Germinal center (tissue), 1 donor: ENCODE measurements at regions not wholly inside any gene's neighbourhood (a gene's known extent, or its start where the extent isn't known, plus 50 kb on each side); places are given as distances from the start of the nearest gene placed in this dataset.

Experiments used
- DNase-seq: peaks from one replicate; pipeline ENCODE4 v3.0.0; 2012; ENCODE audit warnings: mixed read lengths, low spot score

DNA sequence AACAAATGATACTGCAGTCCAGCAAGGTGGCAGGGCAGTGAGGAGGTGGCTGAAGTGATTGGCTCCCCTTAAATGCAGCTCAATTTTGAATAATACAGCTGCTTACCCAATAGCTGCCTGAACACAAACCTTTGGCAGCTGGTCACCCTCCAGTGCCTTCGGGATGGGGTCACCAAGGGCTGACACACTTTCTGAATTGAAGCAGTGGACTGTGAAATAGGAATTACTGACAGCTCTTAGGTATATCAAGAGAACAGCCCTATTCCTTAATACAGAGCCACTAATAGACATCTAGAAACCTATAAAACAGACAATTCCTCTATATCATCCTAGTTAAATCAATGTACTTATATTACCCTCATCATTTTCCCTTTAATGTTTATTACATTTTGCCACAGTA lies 474.2 kb upstream of the KIRREL3 start:
- DNase-seq: no peak

DNA sequence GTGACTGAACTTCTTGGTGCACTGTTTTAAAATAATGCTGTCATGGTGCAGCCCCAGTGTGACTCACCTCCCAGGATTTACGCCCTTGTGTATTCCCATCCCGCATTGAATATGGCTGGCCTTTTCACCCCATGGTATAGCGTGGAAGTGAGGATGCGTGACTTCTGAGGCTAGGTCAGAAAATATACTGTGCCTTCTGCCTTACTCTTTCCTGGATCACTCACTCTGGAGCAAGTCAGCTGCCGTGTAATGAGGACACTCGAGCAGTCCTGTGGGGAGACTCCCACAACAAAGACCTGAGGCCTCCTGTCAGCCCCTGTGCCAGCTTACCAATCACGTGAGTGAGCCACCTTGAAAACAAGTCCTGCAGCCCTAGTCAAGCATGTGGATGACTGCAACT lies 471.9 kb upstream of the KIRREL3 start:
- DNase-seq: no peak

DNA sequence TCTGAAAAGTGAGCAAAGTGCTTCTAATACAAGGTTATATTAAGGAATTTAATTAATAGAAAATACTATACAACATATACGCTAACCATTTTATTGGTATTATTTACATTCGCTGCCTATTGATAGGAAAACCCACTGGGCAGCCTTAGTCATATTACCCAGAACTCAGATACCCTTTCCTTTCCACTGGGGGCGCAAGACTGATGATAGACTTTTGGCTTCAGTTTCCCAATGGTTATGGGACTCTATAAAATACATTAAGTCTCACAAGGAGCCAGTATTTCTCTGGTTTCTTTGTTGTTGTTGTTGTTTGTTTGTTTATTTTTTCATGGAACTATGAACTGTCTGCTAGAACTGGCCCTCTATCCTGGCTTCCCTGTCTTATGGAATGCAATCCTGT lies 471.1 kb upstream of the KIRREL3 start:
- DNase-seq: no peak

DNA sequence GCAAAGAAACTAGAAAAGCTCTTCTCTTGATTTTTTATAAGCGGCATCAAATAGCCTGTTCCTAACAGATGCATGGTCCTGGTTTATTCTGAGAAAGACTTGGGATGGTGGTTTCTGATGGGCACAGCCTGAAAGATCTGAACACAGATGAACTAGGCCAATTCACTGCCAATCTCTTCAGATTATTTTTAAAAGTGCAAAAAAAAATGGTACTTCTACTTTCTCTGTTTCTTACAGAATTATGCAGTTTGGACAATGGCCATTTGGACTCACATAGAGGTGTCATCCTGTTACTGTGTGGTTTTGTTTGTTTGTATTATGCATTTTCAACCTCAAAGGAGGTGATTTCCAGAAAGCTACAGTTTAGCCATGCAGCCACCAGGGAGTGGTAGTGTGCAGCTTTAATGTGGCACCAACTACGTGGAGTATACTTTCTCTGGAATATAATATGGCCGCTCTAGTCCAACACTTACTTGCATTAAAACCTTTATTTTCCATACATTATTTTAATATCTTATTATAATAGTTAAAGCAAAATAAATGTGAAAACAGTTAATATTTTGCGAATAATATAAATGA lies 469.8 kb upstream of the KIRREL3 start:
- DNase-seq: no peak

DNA sequence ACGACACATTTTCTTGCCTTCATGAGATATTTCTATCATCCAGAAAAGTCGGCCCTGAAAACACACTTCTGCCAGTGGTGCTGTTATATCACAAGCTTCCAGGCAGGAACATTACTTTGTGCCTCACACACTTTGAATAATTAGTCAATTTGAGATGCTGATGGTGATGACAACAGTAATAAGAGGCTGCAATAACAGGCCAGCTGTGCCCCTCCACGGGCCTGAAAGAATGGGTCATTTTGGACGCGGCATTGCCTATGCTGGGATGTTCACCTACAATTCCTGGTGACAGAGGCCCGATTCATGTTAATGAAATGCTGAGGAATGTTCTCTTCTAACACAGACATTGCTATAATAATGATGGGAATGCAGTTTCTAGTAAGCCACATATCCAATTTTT lies 463.8 kb upstream of the KIRREL3 start:
- DNase-seq: no peak

DNA sequence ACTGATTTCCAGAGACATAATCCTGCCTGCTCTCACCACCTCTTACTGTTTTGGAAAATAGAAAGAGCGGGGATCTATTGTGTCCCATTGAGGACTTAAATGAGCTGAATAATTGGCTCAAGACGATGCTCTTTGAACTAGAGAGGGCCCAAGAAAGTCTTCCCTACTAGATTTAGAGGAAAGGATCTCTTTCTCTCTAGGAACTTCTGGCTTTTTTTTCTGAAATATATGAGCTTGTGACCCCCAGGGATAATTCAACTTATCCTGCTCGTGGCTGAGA lies 461.4 kb upstream of the KIRREL3 start:
- no peak for DNase-seq

DNA sequence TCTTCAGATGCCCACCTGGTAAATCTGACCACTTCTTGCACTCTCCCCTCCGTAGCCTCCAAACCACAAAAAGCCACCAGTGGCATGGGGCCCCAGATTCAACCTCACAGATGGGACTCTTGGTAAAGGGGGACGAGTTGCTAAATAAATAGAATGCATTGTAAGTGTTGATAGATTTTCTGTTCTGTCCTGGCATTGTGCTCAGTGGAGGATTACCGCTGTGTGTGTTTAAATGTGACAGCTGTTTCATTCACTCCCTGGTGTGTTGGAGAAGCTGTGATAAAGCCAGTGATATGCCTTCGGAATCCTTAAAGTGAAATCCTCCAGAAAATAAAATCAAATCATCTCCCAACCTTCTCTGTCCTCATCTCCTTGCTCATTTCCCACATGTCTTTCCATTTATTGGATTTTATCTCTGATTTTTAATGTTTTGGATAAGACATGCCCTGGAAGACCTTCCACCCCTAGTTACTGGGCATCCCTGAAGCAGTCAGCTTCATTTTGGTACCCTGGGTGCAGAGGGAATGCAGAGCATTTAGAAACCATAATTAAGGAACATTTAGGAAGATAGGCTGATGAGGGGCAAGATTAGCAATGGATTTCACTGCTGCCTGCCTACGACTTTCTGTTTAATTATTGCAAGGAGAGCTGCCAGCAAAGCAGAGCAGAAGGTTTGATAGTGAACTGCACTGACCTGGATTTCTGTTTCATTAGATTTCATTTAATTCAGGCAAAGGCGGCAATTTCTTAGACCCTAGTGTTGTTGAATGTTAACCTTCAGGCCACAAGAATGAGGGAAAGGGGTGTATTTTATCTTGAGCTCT lies 460.9 kb upstream of the KIRREL3 start:
- no peak for DNase-seq

DNA sequence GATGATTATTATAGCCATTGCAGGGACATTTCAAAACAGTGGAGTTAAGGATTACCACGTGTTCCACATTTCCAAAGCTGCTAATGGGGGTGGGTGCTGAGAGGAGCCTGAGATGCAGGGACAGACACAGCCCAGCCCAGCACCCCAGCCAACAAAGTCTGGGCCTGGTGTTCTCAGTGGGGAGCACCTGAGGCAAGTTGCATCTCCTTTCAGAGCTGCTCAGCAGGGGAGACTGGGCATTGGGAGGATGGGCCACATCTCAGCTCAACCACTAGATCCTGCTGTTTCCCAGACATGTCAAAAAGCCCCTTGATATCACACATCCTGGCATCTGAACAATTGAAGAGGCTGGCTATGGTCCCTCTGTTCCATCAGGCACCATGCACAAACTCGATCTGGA lies 458.0 kb upstream of the KIRREL3 start:
- no peak for DNase-seq

DNA sequence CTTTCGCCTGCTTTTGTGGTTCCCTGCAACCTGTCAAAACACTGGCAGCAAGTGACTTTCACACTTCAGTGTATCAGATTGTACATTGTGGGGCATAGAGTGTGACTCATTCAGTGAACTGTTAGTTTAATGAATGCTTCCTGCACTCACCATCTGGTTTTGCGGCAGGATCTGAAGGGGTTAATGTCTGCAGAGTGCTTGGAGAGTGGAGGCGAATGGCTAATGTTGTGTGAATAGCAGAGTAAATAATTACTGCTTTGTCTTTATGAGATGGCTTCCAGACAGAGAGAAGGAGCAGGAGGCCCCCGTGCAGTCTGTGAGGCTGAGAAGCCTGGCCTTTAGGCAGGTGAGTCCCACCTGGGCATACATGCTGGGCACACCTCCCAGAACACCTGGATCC lies 454.3 kb upstream of the KIRREL3 start:
- DNase-seq: no peak

DNA sequence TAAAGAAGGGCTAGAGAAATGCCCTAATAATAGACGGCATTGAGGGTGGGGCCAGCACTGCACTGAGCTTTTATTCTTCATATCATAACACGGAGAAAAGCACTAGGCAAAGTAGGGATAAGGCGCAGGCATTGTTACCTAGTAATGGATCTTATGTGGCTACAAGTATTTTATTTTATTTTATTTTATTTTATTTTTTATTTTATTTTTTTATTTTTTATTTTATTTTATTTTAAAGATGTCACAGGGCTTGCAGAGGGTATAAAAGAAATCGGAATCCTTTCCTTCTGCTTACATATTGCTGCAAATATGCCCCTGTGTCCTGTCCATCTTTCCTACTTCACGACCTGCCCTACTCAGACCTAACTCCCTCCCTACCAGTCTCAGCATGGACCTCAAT lies 452.0 kb upstream of the KIRREL3 start:
- no peak for DNase-seq

DNA sequence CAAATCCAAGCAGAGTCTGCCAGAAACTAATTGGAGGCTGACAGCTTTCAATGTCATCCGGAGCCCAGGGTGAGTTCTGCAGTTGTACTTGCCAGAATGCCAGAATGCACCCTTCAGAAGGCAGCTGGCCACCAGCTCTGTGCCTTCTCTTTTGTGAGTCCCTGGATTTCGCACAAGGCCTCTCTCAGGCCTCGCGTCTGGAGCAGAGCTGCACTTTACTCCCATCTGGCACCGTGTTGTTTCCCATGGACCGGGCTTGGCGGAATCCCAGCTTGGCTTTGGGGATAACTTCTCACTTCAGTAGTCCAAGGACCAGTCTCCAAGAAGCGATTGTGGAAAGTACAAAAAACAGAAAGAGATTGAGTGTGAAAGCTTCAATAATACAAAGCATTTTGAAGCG lies 451.3 kb upstream of the KIRREL3 start:
- no peak for DNase-seq

DNA sequence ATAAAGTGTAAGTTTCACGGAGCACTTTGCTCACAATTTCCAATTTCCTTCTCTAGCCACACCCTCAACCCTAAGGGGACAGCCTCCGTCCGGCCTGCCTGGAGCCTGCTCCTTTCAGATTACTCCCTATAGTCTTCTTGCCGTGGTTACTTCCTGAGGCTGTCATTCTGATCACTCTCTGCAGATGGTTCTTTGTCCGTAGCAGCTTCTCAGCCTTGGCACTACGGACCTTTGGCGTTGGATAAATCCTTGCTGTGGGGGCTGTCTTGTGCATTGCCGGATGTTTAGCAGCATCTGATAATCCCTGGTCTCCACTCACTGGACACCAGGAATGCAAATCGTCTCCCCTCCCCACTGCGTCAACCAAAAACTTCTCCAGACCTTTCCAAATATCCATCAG lies 447.5 kb upstream of the KIRREL3 start:
- no peak for DNase-seq

DNA sequence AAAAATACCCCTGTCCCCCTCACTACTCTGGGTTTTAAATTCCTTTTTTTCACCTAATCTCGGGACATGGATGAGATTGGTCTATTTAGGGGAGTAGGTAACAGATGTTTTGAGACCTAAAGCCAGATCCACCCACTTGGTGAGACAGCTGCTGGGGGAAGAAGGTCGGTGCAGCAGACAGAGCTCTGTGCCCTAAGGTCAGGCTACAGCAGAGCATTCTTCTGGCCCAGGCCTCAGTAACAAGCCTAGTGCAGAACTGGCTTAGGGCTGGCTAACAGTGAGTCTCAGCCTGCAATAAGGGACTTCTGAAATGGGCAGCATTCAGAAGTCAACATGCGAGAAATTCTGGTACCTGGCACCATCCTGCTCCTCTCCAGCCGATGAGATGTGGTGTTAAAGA lies 444.9 kb upstream of the KIRREL3 start:
- no peak for DNase-seq

DNA sequence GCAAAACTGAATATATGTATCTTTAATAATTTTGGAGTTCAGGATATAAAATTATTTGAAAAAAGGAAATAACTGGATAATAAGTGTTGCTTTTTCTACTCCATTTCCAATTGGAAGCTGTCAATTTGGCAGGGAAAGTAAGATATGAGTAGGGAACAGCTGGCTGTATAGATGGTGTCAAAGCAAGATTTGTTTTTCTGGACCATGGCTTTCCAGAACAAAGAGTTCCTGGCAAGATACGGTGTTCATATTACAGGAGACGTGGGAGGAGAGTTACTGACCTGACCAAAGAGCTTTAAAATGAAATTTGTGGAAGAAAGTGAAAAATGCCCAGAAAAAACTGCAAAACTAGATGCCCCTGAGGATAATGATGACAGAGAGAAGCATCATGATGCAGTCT lies 442.7 kb upstream of the KIRREL3 start:
- no peak for DNase-seq

DNA sequence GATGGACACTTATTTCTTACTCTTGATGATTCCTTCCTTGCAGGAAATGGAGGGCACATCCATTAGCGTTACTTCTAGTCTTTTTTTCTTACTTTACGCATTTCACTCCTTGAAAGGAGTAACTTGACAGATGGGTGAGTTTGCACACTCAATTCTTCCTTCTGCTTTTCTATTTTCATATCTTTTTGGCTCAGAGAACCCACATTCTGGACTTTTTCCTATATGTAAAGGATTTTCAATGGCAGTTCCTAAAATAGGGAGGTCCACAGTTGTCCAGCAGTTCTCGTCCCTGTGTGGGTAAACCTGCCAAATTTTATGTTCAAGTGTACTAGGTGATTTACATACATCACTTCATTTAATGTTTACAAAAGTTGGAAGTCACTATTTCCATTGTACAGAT lies 440.0 kb upstream of the KIRREL3 start:
- DNase-seq: no peak

DNA sequence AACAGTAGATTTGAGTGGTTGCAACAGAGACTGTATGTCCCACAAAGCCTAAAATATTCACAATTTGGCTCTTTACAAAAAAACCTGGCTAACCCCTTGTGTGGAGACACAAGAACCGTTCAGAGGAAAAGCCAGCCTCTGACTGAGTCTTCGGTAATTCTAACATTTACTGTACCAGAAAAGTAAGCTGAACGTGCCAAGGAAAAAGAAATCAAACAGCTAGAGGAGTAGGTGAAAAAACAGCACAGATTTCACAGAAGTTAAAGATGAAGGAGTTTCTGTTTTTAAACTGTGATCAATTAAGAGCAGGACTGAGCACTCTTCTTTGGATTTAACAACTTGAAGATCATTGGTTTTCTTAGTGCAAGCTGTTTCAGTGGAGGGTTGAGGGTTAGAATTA lies 424.7 kb upstream of the KIRREL3 start:
- no peak for DNase-seq

DNA sequence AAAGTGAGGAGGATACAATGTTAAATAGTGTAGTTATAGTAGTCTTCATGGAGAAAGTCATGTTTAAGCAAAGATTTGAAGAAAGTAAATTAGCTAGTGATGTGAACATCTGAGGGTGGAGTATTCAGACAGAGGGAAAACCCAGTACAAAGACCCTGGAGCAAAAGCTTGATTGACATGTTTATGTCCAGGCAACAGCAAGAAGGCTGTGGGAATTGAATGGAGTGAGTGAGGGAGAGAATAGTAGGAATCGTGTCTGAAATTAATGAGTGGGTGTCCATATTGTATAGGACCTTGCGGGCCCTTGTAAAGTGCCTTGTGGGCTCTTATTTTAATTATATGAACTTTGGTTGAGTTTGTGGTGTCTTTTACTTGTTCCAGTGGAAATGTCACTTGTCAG lies 424.1 kb upstream of the KIRREL3 start:
- DNase-seq: no peak

DNA sequence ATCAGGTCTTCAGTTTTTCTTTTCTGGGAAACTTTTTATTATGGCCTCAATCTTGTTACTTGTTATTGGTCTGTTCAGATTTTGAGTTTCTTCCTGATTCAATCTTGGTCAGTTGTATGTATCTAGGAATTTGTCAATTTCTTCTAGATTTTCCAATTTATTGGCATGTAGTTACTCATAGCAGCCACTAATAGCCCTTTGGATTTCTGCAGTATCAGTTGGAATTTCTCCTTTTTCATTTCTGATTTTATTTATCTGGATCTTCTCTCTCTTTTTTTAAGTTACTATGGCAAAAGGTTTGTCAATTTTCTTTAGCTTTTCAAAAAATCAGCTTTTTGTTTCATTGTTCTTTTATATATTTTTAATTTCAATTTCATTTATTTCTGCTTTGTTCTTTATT lies 419.6 kb upstream of the KIRREL3 start:
- no peak for DNase-seq

DNA sequence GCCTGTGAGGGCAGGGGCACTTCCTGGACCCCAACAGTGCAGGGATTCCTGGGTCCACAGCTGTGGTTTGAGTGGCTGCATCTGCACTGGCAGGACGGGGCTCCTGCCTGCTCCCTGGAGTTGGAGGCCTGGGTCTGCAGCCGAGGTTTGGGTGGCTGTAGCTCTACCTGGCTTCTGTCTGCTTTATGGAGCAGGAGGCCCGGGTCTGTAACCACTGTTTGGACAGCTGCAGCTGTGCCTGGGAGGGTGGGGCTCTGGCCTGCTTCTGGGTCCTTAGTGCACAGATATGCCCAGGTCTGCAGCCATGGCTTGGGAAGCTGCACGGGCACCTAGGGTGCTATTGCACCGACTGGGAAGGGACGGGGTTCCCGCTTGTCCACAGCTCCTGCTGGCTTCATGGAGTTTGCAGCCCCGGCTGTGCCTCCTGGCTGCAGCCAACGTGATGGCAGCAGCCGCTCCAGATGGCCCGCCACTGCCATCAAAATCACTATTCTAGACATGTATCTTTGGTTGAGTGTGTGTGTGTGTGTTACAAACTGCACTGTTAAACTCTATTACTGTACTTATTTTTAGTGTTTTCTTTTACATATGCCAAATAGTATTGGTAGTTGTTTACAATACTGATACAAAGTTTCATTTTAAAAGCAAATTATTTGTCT lies 412.3 kb upstream of the KIRREL3 start:
- DNase-seq: no peak

DNA sequence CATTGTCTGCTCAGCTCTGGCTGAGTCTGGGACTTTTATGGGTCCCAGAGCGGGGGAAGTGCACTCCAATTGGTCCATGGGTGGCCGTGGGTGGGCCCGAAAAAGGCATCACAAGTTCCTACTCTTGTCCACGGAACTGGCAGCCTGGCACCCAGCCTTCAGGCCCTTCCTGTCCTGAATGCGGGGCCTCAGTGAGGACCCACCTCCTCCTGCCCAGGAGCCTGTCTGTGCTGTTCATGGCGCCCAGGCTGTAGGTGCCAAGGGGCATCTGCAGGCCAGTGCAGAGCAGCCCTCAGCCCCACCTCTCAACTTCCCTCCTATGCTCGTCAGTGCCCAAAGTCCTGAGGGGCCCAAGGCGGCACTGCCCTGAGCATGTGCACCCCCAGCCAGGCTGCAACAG lies 411.7 kb upstream of the KIRREL3 start:
- DNase-seq: no peak

DNA sequence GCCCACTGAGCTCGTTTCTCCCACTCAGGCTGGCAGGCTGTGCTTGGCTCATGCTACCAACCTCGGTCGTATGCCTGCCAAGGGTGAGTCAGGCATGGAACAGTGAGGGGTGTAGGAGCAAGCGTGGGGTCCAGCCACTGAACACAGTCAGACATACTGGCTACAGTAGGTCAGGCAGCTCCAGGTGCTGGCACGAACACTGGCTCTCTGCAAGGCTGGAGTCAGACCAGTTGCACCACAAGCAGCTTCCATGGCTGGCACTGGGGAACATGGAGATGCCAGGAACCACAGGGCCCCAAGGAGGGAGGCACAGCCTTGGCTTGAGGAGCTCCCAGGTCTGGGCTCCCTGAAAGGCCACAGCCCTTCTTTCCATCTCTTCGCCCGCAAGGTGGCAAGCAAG lies 410.7 kb upstream of the KIRREL3 start:
- no peak for DNase-seq

DNA sequence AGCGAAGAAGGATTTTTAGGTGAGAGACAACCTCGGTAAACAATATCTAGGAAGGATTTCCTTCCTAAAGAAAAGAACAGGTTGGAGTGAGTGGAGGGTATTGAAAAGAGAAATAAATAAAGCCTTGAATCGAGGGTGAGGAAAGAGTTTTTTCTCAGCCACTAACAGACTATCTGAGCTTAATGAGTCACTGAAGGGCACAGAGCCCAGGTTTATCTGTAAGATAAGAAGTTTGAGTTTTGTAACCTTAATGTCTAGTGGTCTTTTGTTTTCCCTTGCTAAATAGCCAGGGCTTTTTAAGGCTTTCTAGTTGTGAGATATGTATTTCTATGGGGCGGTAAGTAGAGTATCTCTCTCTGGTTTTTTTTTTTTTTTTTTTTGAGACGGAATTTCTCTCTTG lies 394.5 kb upstream of the KIRREL3 start:
- DNase-seq: no peak

DNA sequence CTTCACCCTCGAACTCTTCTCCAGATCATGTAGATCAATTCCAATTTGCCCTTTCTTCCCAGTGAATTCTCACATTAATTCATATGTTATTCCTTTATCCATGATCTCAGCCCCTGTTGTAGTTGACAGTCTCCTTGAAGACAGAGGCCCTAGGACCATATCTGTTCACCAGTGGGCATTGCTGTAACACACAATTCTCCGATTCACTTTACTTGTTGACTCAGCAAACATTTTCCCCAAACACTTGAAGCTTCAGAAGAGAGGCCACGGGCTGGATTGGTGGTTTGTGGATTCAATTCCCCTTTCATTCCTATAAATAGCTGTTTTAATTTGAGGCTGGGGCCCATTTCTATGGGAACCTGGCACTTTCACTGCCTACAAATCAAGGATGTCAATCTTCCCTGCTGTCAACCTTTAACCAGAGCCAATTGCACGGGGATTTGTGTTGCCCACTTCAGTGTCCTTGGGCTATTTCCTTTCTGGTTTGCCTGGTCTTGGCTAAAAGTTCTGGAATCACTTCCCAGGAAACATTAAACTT lies 393.0 kb upstream of the KIRREL3 start:
- DNase-seq: no peak

DNA sequence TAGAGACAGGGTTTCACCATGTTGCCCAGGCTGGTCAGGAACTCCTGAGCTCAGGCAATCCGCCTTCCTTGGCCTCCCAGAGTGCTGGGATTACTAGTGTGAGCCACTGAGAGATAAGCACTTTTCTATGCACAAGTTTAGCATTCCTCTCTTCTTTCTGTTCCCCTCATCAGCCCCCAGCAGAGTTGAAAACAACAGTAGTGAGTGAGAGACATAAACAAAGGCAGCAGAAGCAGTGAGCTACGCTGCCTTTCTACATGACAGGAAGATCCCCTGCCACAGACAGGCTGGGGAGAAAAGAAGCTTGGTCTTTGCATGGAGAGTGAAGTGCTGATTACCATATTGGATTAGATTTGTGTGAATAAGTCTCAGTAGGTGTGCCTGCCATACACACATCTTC lies 392.0 kb upstream of the KIRREL3 start:
- no peak for DNase-seq
